ENCODE measurements at regions not wholly inside any gene's neighbourhood (a gene's known extent, or its start where the extent isn't known, plus 50 kb on each side); places are given as distances from the start of the nearest gene placed in this dataset.

DNA sequence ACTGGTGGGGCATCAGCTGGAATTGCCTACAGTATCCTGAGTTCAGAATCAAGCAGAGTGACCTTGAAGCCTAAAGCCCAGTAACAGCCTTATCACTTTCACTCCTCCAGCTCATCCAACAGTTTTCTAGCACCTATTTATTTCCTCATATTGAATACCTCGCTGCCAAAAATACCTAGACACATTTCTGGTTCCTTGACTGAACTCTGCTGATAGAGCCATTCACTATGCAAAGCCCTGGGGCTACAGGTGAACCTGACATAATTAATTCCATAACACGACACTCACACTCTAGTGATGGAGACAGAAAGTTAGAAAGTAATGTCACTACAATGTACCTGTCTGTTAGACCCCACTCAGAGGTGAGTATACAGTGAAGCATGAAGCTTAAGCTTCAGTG, 149.0 kb upstream of the STX18 start (continued):
- TF ChIP-seq, protein P1, sequence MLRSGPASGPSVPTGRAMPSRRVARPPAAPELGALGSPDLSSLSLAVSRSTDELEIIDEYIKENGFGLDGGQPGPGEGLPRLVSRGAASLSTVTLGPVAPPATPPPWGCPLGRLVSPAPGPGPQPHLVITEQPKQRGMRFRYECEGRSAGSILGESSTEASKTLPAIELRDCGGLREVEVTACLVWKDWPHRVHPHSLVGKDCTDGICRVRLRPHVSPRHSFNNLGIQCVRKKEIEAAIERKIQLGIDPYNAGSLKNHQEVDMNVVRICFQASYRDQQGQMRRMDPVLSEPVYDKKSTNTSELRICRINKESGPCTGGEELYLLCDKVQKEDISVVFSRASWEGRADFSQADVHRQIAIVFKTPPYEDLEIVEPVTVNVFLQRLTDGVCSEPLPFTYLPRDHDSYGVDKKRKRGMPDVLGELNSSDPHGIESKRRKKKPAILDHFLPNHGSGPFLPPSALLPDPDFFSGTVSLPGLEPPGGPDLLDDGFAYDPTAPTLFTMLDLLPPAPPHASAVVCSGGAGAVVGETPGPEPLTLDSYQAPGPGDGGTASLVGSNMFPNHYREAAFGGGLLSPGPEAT (IDR thresholded peaks at IDR 0.05; ENCODE audit: low read depth), result no peak
- TF ChIP-seq KLF5 (IDR thresholded peaks at IDR 0.05; ENCODE audit: partially characterized antibody), result no peak
- TF ChIP-seq, protein P2, sequence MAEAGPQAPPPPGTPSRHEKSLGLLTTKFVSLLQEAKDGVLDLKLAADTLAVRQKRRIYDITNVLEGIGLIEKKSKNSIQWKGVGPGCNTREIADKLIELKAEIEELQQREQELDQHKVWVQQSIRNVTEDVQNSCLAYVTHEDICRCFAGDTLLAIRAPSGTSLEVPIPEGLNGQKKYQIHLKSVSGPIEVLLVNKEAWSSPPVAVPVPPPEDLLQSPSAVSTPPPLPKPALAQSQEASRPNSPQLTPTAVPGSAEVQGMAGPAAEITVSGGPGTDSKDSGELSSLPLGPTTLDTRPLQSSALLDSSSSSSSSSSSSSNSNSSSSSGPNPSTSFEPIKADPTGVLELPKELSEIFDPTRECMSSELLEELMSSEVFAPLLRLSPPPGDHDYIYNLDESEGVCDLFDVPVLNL (IDR thresholded peaks at IDR 0.05; ENCODE audit: low read depth, low read length), result no peak
- no peak for TF ChIP-seq SMAD1 (IDR thresholded peaks at IDR 0.05; ENCODE audit: low read depth, partially characterized antibody)
- TF ChIP-seq SREBF2 (IDR thresholded peaks at IDR 0.05; ENCODE audit: low read length), result no peak
- no peak for TF ChIP-seq ZNF622 (IDR thresholded peaks at IDR 0.05)
- no peak for TF ChIP-seq EGR1 (IDR thresholded peaks at IDR 0.05; ENCODE audit: borderline replicate concordance in 1 of 2, low read depth in 2 of 2, low read length in 2 of 2)

DNA sequence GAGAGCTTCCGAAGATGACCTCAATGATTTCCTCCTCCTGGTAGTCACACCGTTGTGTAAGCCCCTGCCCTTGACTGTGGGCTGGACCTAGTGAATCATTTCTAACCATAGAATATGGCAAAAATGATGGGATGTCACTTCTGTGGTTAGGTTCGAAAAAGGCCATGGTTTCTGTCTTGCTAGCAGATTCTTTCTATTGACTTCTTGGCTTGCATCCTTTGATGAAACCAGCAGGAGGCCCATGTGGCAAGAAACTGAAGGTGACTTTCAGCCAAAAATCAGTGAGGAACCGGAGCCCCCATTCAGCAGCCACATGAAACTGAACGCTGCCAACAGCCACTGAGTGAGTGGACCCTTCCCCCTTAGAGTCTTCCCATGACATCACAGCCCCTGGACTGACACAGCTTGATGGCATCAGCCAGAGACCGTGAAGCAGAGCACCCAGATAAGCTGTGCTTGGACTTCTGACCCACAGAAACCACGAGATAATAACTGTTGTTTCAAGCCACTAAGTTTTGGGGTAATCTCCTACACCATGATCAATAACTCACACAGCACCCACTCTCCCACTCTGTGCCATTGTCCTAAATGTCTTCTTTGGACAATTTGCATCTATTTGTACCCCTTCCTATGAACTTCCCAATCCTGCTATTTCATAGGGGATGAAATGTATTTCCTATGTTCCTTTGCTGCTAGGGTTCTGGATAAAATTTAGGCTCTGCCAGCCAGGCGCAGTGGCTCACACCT, 148.0 kb upstream of the STX18 start:
- H3K27me3 ChIP-seq (replicated peaks in 1 of 2; ENCODE audit: control insufficient read depth in 2 of 2, insufficient read depth in 2 of 2, low read length in 1 of 2), result no peaks in the 10 kb centered on the region
- FAIRE-seq (peak; percentile 91), DNase-seq (ENCODE audit: low read depth, low spot score) (peak; percentile 83), ATAC-seq (peak; percentile 91)
- H3K4me2 ChIP-seq (ENCODE audit: control insufficient read depth, insufficient read depth), result peak overlapping the region; percentile 72
- no TSS peak for BruUV-seq (replicated peaks)
- intact Hi-C loops (cut with micrococcal nuclease; ENCODE audit: unreplicated experiment), result loop anchor here (1.0 to 5.0 kb wide), 4 partner anchors 68 to 203 kb away; no protein-coding TSS in a partner anchor
- no peaks in the 10 kb centered on the region; the same call in 2 of the 3 replicates for H3K9me3 ChIP-seq (replicated peaks; ENCODE audit: control insufficient read depth, insufficient read depth, low read length)
- no peak overlapping the region for H2AFZ ChIP-seq (ENCODE audit: control insufficient read depth, low read depth, low read length)
- H3K79me2 ChIP-seq (ENCODE audit: control insufficient read depth, insufficient read depth, low read length), result no peaks in the 10 kb centered on the region
- no peak overlapping the region for H3K4me3 ChIP-seq
- 20% methylated on average over 8 of the region's 8 CpGs for WGBS (ENCODE audit: insufficient coverage, insufficient replicate concordance, low lambda C conversion rate, missing lambda C conversion rate)
- ChIA-PET RAD21 (ENCODE audit: unreplicated experiment) (interaction anchor here (1.0 kb wide), 1 partner anchor 190 kb away, joined by 3 read pairs; no protein-coding TSS in a partner anchor), CTCF (interaction anchor here (0.9 to 1.2 kb wide), 3 partner anchors 165 to 231 kb away, joined by 3 read pairs; no protein-coding TSS in a partner anchor), POLR2A (no interaction called here), SMC1A (ENCODE audit: uncharacterized antibody, unreplicated experiment) (no interaction called here)
- no peak overlapping the region; the same call in 1 of the 2 replicates for H3K9ac ChIP-seq (ENCODE audit: control insufficient read depth, insufficient read depth, low read length)
- H3K4me1 ChIP-seq (ENCODE audit: control insufficient read depth, insufficient read depth, low read length), result peaks cover 18% of the 10 kb centered on the region
- in situ Hi-C loops (cut with MboI), result loop anchor here (5.0 kb wide), 1 partner anchor 72 kb away; no protein-coding TSS in a partner anchor
- H3K36me3 ChIP-seq (ENCODE audit: control insufficient read depth in 2 of 2, insufficient read depth in 2 of 2, low read length in 1 of 2), result no peaks in the 10 kb centered on the region
- H3K27ac ChIP-seq (ENCODE audit: control insufficient read depth, insufficient read depth), result peak overlapping the region; percentile 15; the same call in 1 of the 2 replicates
- H4K20me1 ChIP-seq (ENCODE audit: control insufficient read depth, insufficient read depth), result no peaks in the 10 kb centered on the region; the same call in 1 of the 2 replicates
- peak in 1 of 2 experiments; percentile 22; a peak in 1 of 4 replicates for TF ChIP-seq EP300 (IDR thresholded peaks at IDR 0.05; ENCODE audit: borderline replicate concordance in 1 of 2, control insufficient read depth in 1 of 2, low read depth in 2 of 2, low read length in 2 of 2)
- TF ChIP-seq ETV6 (conservative IDR thresholded peaks at IDR 0.05 in 1 of 2, IDR thresholded peaks at IDR 0.05 in 1 of 2; ENCODE audit: borderline replicate concordance in 1 of 2, low read depth in 1 of 2), result peak in 1 of 2 experiments; percentile 96; a peak in 2 of 4 replicates
- TF ChIP-seq, protein P3, sequence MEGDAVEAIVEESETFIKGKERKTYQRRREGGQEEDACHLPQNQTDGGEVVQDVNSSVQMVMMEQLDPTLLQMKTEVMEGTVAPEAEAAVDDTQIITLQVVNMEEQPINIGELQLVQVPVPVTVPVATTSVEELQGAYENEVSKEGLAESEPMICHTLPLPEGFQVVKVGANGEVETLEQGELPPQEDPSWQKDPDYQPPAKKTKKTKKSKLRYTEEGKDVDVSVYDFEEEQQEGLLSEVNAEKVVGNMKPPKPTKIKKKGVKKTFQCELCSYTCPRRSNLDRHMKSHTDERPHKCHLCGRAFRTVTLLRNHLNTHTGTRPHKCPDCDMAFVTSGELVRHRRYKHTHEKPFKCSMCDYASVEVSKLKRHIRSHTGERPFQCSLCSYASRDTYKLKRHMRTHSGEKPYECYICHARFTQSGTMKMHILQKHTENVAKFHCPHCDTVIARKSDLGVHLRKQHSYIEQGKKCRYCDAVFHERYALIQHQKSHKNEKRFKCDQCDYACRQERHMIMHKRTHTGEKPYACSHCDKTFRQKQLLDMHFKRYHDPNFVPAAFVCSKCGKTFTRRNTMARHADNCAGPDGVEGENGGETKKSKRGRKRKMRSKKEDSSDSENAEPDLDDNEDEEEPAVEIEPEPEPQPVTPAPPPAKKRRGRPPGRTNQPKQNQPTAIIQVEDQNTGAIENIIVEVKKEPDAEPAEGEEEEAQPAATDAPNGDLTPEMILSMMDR (IDR thresholded peaks at IDR 0.05 in 2 of 3, conservative IDR thresholded peaks at IDR 0.05 in 1 of 3; ENCODE audit: control insufficient read depth in 2 of 3, extremely low read depth in 1 of 3, insufficient read depth in 1 of 3, low read depth in 3 of 3, low read length in 3 of 3), result peak; percentile 11 to 47 (median 23); a peak in 4 of 6 replicates
- TF ChIP-seq IKZF2 (IDR thresholded peaks at IDR 0.05), result peak; percentile 46 to 51; a peak in 3 of 4 replicates
- TF ChIP-seq CREM (IDR thresholded peaks at IDR 0.05; ENCODE audit: low read depth), result peak; percentile 45; the same call in 1 of the 2 replicates
- TF ChIP-seq EED (IDR thresholded peaks at IDR 0.05; ENCODE audit: low read depth), result peak; percentile 95
- TF ChIP-seq, protein P4, sequence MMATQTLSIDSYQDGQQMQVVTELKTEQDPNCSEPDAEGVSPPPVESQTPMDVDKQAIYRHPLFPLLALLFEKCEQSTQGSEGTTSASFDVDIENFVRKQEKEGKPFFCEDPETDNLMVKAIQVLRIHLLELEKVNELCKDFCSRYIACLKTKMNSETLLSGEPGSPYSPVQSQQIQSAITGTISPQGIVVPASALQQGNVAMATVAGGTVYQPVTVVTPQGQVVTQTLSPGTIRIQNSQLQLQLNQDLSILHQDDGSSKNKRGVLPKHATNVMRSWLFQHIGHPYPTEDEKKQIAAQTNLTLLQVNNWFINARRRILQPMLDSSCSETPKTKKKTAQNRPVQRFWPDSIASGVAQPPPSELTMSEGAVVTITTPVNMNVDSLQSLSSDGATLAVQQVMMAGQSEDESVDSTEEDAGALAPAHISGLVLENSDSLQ (IDR thresholded peaks at IDR 0.05), result peak; percentile 60; the same call in 1 of the 2 replicates
- peak; percentile 89 for TF ChIP-seq JUNB (IDR thresholded peaks at IDR 0.05)

All from GM12878 (cell line).